HCT116 (cell line): ENCODE measurements at regions not wholly inside any gene's neighbourhood (a gene's known extent, or its start where the extent isn't known, plus 50 kb on each side); places are given as distances from the start of the nearest gene placed in this dataset.

Source experiments
- ATF3 ChIP-seq: IDR thresholded peaks from 2 replicates; pipeline ENCODE4 v1.6.1; 2012
- EZH2 ChIP-seq: fragments of 200-600 bp; sonication (generic); IDR thresholded peaks from 2 replicates; pipeline ENCODE4 v1.6.1; 2017; ENCODE audit warnings: antibody characterized with exemption, mixed run types
- POLR2A ChIP-seq: IDR thresholded peaks from 2 replicates; pipeline ENCODE4 v1.7.0; 2011; ENCODE audit warnings: borderline replicate concordance; ENCODE audit not compliant: insufficient read depth, insufficient read length; ENCODE audit errors: extremely low read depth
- REST ChIP-seq: IDR thresholded peaks from 2 replicates; pipeline ENCODE4 v1.6.1; 2012; ENCODE audit warnings: low read depth
- SIN3A ChIP-seq: IDR thresholded peaks from 2 replicates; pipeline ENCODE4 v1.6.1; 2012; ENCODE audit warnings: low read depth
- TCF7L2 ChIP-seq: IDR thresholded peaks from 2 replicates; pipeline ENCODE4 v1.7.0; 2011; ENCODE audit warnings: borderline replicate concordance, inconsistent platforms; ENCODE audit not compliant: insufficient read depth, insufficient read length; ENCODE audit errors: extremely low read depth
- TF ChIP-seq, protein P1 (sequence below), 3 experiments: fragments of 200-600 bp in 1 of 3; sonication (generic) in 1 of 3; IDR thresholded peaks in 2 of 3; conservative IDR thresholded peaks in 1 of 3; 2 replicates each; pipeline ENCODE4 v1.5.1; 2012 to 2017; ENCODE audit warnings: low read depth in 2 of 3, low read length in 2 of 3, antibody characterized with exemption in 1 of 3, borderline replicate concordance in 1 of 3, control low read depth in 1 of 3, mild to moderate bottlenecking in 1 of 3, mixed read lengths in 1 of 3, mixed run types in 1 of 3, moderate library complexity in 1 of 3; ENCODE audit not compliant: insufficient read depth in 1 of 3

DNA sequence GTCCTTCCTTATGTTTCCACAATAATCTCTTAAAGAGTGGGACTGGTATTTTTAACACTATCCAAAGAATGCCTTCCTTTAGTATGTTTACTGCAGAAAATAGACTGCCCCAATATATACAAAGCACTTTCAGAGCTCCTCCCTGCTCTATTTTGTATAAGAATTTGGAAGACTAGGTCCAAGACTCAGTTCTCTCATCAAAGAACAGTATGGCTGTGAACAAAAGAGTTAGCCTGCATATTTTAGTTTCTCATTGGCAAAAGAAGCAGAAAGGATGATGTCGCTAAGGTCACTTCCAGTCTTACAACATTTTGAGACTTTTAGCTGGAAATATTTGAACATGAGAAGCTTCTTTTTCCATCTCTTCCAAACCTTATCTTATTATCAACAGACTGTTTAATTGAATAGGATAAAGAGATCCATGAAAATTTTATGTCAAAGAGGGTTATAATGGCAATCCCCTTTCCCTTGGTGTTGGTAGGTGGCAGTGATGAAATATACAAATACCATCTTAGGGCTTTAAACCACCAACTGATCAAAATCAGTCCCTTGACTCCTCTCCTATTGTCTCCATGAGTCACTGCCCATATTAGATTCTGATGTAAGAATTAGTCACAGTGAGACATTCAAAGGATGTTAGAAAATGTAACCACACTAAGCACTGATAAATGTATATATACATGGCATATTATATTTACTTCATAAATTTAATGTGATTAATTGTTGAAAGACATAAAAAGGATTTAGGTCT, 266.9 kb upstream of the DSEL start:
- TF ChIP-seq SIN3A, result no peak
- no peak for TF ChIP-seq POLR2A
- no peak for TF ChIP-seq EZH2
- no peak for TF ChIP-seq ATF3
- TF ChIP-seq REST, result no peak
- no peak for TF ChIP-seq TCF7L2
- TF ChIP-seq, protein P1, sequence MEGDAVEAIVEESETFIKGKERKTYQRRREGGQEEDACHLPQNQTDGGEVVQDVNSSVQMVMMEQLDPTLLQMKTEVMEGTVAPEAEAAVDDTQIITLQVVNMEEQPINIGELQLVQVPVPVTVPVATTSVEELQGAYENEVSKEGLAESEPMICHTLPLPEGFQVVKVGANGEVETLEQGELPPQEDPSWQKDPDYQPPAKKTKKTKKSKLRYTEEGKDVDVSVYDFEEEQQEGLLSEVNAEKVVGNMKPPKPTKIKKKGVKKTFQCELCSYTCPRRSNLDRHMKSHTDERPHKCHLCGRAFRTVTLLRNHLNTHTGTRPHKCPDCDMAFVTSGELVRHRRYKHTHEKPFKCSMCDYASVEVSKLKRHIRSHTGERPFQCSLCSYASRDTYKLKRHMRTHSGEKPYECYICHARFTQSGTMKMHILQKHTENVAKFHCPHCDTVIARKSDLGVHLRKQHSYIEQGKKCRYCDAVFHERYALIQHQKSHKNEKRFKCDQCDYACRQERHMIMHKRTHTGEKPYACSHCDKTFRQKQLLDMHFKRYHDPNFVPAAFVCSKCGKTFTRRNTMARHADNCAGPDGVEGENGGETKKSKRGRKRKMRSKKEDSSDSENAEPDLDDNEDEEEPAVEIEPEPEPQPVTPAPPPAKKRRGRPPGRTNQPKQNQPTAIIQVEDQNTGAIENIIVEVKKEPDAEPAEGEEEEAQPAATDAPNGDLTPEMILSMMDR (IDR thresholded peaks at IDR 0.05 in 2 of 3, conservative IDR thresholded peaks at IDR 0.05 in 1 of 3; ENCODE audit: borderline replicate concordance in 1 of 3, insufficient read depth in 1 of 3, low read depth in 2 of 3, low read length in 2 of 3), result no peak
